AG04450 (cell line): ENCODE measurements at regions not wholly inside any gene's neighbourhood (a gene's known extent, or its start where the extent isn't known, plus 50 kb on each side); places are given as distances from the start of the nearest gene placed in this dataset.

Experiments used
- CTCF ChIA-PET: fragments of 300-600, 350-600 bp; formaldehyde crosslinking; extraction: SDS; loops from one replicate; lab custom pipeline; 2022; ENCODE audit warnings: antibody characterized with exemption, inconsistent platforms; lab: Charles Lee
- POLR2A ChIA-PET: fragments of 350-600 bp; formaldehyde crosslinking; extraction: SDS; loops from one replicate; lab custom pipeline; 2021; ENCODE audit warnings: antibody characterized with exemption, inconsistent platforms; lab: Yijun Ruan, JAX
- DNase-seq: peaks from one replicate; pipeline ENCODE4 v3.0.0-alpha.2; 2011; ENCODE audit warnings: low read depth, low spot score
- H3K27ac ChIP-seq: one replicate; pipeline ENCODE4 v1.5.1; 2012; ENCODE audit warnings: low read depth, low read length, control low read depth
- H3K27me3 ChIP-seq: one replicate; pipeline ENCODE4 v1.6.0; 2012; ENCODE audit warnings: low read length; ENCODE audit not compliant: control insufficient read depth, insufficient read depth
- H3K4me3 ChIP-seq: 2 replicates; pipeline ENCODE4 v1.5.1; 2011; ENCODE audit warnings: mild to moderate bottlenecking, low read depth, low read length, control low read depth
- H3K9me3 ChIP-seq: 2 replicates; pipeline ENCODE4 v1.5.1; 2012; ENCODE audit warnings: low read length; ENCODE audit not compliant: control insufficient read depth, insufficient read depth
- CTCF ChIP-seq: IDR thresholded peaks from 2 replicates; pipeline ENCODE4 v1.5.1; 2011; ENCODE audit warnings: low read depth, low read length, control low read depth, inconsistent platforms

GRCh38 chr11:115049796-115050195 lies 371.5 kb downstream of the NXPE2 start:
- Histone ChIP-seq H3K27ac (no peak overlapping the region), H3K27me3 (no peaks in the 10 kb centered on the region), H3K9me3 (no peaks in the 10 kb centered on the region), H3K4me3 (no peak overlapping the region)
- no peak for DNase-seq
- CTCF ChIA-PET, result no interaction called here
- POLR2A ChIA-PET, result no interaction called here
- TF ChIP-seq CTCF, result no peak

GRCh38 chr11:115050756-115051155 lies 372.4 kb downstream of the NXPE2 start:
- POLR2A ChIA-PET, result no interaction called here
- Histone ChIP-seq H3K9me3 (no peaks in the 10 kb centered on the region), H3K27ac (no peak overlapping the region), H3K4me3 (no peak overlapping the region), H3K27me3 (no peaks in the 10 kb centered on the region)
- no peak for TF ChIP-seq CTCF
- CTCF ChIA-PET, result no interaction called here
- DNase-seq, result no peak

- no peak for DNase-seq
- H3K27ac ChIP-seq, result no peak overlapping the region
- ChIA-PET CTCF (no interaction called here), POLR2A (no interaction called here)
- no peak for TF ChIP-seq CTCF
- H3K4me3 ChIP-seq, result no peak overlapping the region
- no peaks in the 10 kb centered on the region for H3K9me3 ChIP-seq
- H3K27me3 ChIP-seq, result no peaks in the 10 kb centered on the region
Measured at GRCh38 chr11:115051938-115052590, 373.7 kb downstream of the NXPE2 start.

- H3K27ac ChIP-seq, result no peak overlapping the region
- ChIA-PET POLR2A (no interaction called here), CTCF (no interaction called here)
- H3K9me3 ChIP-seq, result no peaks in the 10 kb centered on the region
- TF ChIP-seq CTCF, result no peak
- no peak overlapping the region for H3K4me3 ChIP-seq
- DNase-seq, result no peak
- H3K27me3 ChIP-seq, result no peaks in the 10 kb centered on the region
Measured at GRCh38 chr11:115052601-115053000, 374.3 kb downstream of the NXPE2 start.

GRCh38 chr11:115054570-115055538 lies 376.5 kb downstream of the NXPE2 start:
- POLR2A ChIA-PET, result no interaction called here
- H3K27ac ChIP-seq, result no peak overlapping the region
- DNase-seq, result no peak
- H3K9me3 ChIP-seq, result no peaks in the 10 kb centered on the region
- CTCF ChIA-PET, result no interaction called here
- no peak for TF ChIP-seq CTCF
- H3K27me3 ChIP-seq, result no peaks in the 10 kb centered on the region
- H3K4me3 ChIP-seq, result no peak overlapping the region
